SK-N-SH treated with all-trans-retinoic acid at 6 μM for 48 hours (cell line): ENCODE measurements at regions not wholly inside any gene's neighbourhood (a gene's known extent, or its start where the extent isn't known, plus 50 kb on each side); places are given as distances from the start of the nearest gene placed in this dataset.

Experiments used
- ATAC-seq: fragments of 200-7000 bp; cut with Tn5 transposase; 3 replicates; pipeline ENCODE4 v1.9.1; 2020; ENCODE audit warnings: mild to moderate bottlenecking, moderate library complexity
- ARNTL ChIP-seq: fragments of 450-650 bp; formaldehyde crosslinking; IDR thresholded peaks from 2 replicates; pipeline ENCODE4 v1.5.0; 2020; ENCODE audit warnings: low read depth, mild to moderate bottlenecking, moderate library complexity, borderline replicate concordance
- BACH2 ChIP-seq: fragments of 250-450 bp; sonication (Bioruptor Pico); IDR thresholded peaks from 2 replicates; pipeline ENCODE4 v1.9.0; 2021; ENCODE audit warnings: mild to moderate bottlenecking, borderline replicate concordance
- CSDC2 ChIP-seq: fragments of 250-450 bp; sonication (Bioruptor Pico); IDR thresholded peaks from 2 replicates; pipeline ENCODE4 v1.5.0; 2020; ENCODE audit warnings: mild to moderate bottlenecking, moderate library complexity
- ESRRG ChIP-seq: fragments of 250-450 bp; sonication (Bioruptor Pico); IDR thresholded peaks from 2 replicates; pipeline ENCODE4 v1.6.1; 2021; ENCODE audit warnings: mild to moderate bottlenecking
- GLIS3 ChIP-seq: fragments of 250-450 bp; sonication (Bioruptor Pico); IDR thresholded peaks from 2 replicates; pipeline ENCODE4 v1.5.0; 2020; ENCODE audit warnings: mild to moderate bottlenecking, moderate library complexity
- ISL1 ChIP-seq: fragments of 250-450 bp; sonication (Bioruptor Pico); IDR thresholded peaks from 2 replicates; pipeline ENCODE4 v2.1.2; 2022; ENCODE audit warnings: mild to moderate bottlenecking, moderate library complexity
- OSR1 ChIP-seq: fragments of 250-450 bp; sonication (Bioruptor Pico); IDR thresholded peaks from 2 replicates; pipeline ENCODE4 v1.8.0; 2022; ENCODE audit warnings: moderate library complexity, mild to moderate bottlenecking, inconsistent platforms
- PPARA ChIP-seq: fragments of 250-450 bp; sonication (Bioruptor Pico); IDR thresholded peaks from 2 replicates; pipeline ENCODE4 v1.5.0; 2020; ENCODE audit warnings: mild to moderate bottlenecking, borderline replicate concordance
- RARB ChIP-seq: fragments of 250-450 bp; sonication (Bioruptor Pico); IDR thresholded peaks from 2 replicates; pipeline ENCODE4 v1.8.0; 2021; ENCODE audit warnings: mild to moderate bottlenecking, moderate library complexity
- SNAI2 ChIP-seq: fragments of 250-450 bp; sonication (Bioruptor Pico); IDR thresholded peaks from 2 replicates; pipeline ENCODE4 v1.5.0; 2020; ENCODE audit warnings: mild to moderate bottlenecking, moderate library complexity
- TOX ChIP-seq: fragments of 250-450 bp; sonication (Bioruptor Pico); IDR thresholded peaks from 2 replicates; pipeline ENCODE4 v1.8.0; 2021; ENCODE audit warnings: mild to moderate bottlenecking, moderate library complexity, borderline replicate concordance
- ZC3H10 ChIP-seq: fragments of 250-450 bp; sonication (Bioruptor Pico); IDR thresholded peaks from 2 replicates; pipeline ENCODE4 v1.5.1; 2021; ENCODE audit warnings: mild to moderate bottlenecking, moderate library complexity
- ZFP30 ChIP-seq: fragments of 450-650 bp; formaldehyde crosslinking; IDR thresholded peaks from 2 replicates; pipeline ENCODE4 v1.5.0; 2022; ENCODE audit warnings: mild to moderate bottlenecking, moderate library complexity
- ZNF565 ChIP-seq: fragments of 450-650 bp; formaldehyde crosslinking; conservative IDR thresholded peaks from 2 replicates; pipeline ENCODE4 v1.5.0; 2020; ENCODE audit warnings: low read depth, mild to moderate bottlenecking, moderate library complexity
- ZNF70 ChIP-seq: fragments of 450-650 bp; formaldehyde crosslinking; IDR thresholded peaks from 2 replicates; pipeline ENCODE4 v1.5.0; 2020; ENCODE audit warnings: mild to moderate bottlenecking, moderate library complexity
- ZNF8 ChIP-seq: fragments of 450-650 bp; formaldehyde crosslinking; IDR thresholded peaks from 2 replicates; pipeline ENCODE4 v1.5.0; 2020; ENCODE audit warnings: mild to moderate bottlenecking, moderate library complexity
- TF ChIP-seq, protein P1 (sequence below): fragments of 250-450 bp; sonication (Bioruptor Pico); IDR thresholded peaks from 2 replicates; pipeline ENCODE4 v1.5.1; 2020; ENCODE audit warnings: low read depth, mild to moderate bottlenecking, moderate library complexity
- TF ChIP-seq, protein P2 (sequence below): fragments of 250-450 bp; sonication (Bioruptor Pico); IDR thresholded peaks from 2 replicates; pipeline ENCODE4 v1.5.1; 2021; ENCODE audit warnings: mild to moderate bottlenecking, moderate library complexity
- TF ChIP-seq, protein P3 (sequence below): fragments of 250-450 bp; sonication (Bioruptor Pico); IDR thresholded peaks from 2 replicates; pipeline ENCODE4 v1.8.0; 2021; ENCODE audit warnings: low read depth, mild to moderate bottlenecking, moderate library complexity, borderline replicate concordance
- TF ChIP-seq, protein P4 (sequence below): fragments of 250-450 bp; sonication (Bioruptor Pico); IDR thresholded peaks from 2 replicates; pipeline ENCODE4 v1.5.0; 2020; ENCODE audit warnings: mild to moderate bottlenecking, moderate library complexity

DNA sequence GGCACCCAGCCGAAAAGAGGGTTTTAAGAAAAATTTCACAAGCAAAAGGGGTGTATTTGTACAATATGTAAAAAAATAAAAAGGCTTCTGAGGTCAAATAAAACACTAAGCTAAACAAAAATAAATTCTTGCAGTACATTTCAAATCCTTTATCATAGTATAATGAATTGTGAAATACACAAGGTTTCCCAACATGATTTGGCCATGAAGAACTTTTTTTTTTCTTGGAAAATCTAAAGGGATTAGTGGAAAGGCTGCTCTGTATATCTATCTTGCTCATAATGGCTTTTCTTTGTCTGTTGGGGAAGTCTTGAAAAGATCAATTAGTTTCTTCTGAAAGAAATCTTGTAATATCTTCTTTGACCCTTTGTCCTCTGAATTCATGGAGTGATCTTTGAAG, 593.4 kb downstream of the PLPP3 start:
- no peak for ATAC-seq
- TF ChIP-seq, protein P1, sequence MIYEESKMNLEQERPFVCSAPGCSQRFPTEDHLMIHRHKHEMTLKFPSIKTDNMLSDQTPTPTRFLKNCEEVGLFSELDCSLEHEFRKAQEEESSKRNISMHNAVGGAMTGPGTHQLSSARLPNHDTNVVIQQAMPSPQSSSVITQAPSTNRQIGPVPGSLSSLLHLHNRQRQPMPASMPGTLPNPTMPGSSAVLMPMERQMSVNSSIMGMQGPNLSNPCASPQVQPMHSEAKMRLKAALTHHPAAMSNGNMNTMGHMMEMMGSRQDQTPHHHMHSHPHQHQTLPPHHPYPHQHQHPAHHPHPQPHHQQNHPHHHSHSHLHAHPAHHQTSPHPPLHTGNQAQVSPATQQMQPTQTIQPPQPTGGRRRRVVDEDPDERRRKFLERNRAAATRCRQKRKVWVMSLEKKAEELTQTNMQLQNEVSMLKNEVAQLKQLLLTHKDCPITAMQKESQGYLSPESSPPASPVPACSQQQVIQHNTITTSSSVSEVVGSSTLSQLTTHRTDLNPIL (CRISPR knock-in tag): no peak
- TF ChIP-seq, protein P2, sequence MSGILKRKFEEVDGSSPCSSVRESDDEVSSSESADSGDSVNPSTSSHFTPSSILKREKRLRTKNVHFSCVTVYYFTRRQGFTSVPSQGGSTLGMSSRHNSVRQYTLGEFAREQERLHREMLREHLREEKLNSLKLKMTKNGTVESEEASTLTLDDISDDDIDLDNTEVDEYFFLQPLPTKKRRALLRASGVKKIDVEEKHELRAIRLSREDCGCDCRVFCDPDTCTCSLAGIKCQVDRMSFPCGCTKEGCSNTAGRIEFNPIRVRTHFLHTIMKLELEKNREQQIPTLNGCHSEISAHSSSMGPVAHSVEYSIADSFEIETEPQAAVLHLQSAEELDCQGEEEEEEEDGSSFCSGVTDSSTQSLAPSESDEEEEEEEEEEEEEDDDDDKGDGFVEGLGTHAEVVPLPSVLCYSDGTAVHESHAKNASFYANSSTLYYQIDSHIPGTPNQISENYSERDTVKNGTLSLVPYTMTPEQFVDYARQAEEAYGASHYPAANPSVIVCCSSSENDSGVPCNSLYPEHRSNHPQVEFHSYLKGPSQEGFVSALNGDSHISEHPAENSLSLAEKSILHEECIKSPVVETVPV: no peak
- TF ChIP-seq ZC3H10 (CRISPR knock-in tag) (no peak), RARB (CRISPR knock-in tag) (no peak), ZFP30 (CRISPR knock-in tag) (no peak), ESRRG (CRISPR knock-in tag) (no peak), ZNF8 (CRISPR knock-in tag) (no peak)
- TF ChIP-seq, protein P3, sequence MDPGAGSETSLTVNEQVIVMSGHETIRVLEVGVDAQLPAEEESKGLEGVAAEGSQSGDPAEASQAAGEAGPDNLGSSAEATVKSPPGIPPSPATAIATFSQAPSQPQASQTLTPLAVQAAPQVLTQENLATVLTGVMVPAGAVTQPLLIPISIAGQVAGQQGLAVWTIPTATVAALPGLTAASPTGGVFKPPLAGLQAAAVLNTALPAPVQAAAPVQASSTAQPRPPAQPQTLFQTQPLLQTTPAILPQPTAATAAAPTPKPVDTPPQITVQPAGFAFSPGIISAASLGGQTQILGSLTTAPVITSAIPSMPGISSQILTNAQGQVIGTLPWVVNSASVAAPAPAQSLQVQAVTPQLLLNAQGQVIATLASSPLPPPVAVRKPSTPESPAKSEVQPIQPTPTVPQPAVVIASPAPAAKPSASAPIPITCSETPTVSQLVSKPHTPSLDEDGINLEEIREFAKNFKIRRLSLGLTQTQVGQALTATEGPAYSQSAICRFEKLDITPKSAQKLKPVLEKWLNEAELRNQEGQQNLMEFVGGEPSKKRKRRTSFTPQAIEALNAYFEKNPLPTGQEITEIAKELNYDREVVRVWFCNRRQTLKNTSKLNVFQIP (CRISPR knock-in tag): no peak

DNA sequence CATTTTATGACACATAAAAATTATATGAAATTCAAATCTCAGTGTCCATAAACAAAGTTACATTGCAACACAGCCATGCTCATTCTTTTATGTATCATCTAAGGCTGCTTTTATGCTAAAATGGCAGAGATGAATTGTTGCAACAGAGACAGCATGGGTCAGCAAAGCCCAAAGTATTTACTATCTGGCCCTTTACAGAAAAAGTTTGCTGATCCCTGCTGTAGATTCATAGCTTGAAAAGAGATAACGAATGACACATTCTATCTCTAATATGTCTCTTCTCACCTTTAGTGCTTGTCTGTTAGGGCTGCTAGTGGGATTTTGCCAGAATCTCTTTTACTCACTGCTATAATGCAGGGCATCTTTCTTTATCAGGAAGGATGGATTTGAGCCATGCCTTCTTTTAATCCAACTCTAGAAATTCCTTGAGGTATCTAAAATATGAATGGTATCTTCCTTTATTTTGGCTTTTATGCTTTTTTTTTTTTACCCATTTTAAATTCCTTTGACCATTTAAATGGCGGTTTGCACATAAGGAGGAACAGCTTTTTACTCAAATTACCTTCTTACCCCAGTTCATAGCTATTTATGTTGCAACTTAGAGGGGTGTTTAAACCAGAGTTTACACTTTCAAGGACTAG, 598.2 kb downstream of the PLPP3 start:
- TF ChIP-seq ZNF70 (no peak), ISL1 (CRISPR knock-in tag) (peak; percentile 29; the same call in 1 of the 2 replicates)
- ATAC-seq: no peak; the same call in 2 of the 3 replicates

DNA sequence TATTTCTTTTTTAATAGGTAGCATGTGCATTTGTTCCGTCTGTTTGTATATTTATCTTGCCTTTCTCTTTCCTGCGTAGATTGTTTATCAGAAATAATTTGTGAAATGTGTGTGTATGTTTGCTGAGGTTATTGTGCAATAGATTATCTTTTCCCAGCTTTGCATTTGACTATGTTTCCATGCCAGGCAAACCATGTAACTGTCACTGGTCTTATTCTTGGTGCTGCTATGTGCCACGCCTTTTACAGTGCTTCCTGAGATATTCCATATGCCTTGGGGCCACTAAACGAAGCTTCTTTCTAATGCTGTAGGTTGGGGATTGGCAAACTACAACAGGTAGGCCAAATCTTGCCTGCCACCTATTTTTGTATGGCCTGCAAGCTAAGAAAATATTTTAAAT, 598.8 kb downstream of the PLPP3 start:
- no peak for ATAC-seq
- TF ChIP-seq ARNTL (CRISPR knock-in tag) (no peak), CSDC2 (CRISPR knock-in tag) (no peak), ZNF8 (CRISPR knock-in tag) (no peak), ZFP30 (CRISPR knock-in tag) (no peak), TOX (no peak), ZC3H10 (CRISPR knock-in tag) (no peak), PPARA (CRISPR knock-in tag) (no peak), OSR1 (no peak)
- TF ChIP-seq, protein P1 (CRISPR knock-in tag): no peak
- TF ChIP-seq, protein P2: no peak

DNA sequence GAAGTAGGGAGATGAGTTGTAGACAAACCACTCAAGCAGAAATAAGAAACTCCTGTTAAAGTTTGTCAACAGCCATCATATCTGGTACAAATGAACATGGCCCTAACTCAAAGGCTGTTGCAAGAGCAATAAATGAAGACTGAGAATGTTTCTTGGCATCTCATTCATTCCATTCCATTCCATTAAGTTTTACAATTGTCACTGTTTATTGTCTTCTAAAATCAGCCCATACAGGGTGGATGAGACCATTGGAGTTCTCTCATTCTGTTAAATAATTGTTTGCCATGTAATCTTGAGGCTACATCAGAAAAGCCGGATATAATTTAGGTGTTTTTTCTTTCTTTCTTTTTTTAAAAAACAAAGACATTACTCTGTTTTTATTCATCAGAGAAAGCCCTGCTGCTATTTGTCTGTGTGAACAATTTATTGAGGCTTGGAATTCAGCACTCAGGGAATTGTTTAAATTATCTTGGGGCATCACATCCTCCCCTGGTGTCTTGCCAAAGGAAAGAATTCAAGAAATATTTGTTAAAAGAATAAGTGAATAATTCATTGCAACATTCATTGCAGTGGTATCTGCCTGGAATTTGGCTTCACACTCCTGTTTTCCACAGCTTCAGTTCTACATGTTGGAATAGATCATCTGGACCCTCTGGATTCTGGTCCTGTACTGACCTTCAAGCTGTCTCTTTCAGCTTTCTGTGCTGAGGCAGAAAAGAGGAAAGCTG, 604.5 kb downstream of the PLPP3 start:
- ATAC-seq: peak; percentile 90
- TF ChIP-seq ZFP30 (CRISPR knock-in tag) (no peak), OSR1 (no peak), CSDC2 (CRISPR knock-in tag) (0 out of 2 replicates have a peak, but pooled peaks have one; percentile 44), ZNF8 (CRISPR knock-in tag) (no peak), GLIS3 (no peak), RARB (CRISPR knock-in tag) (no peak), ZNF565 (CRISPR knock-in tag) (no peak), SNAI2 (no peak), ARNTL (CRISPR knock-in tag) (no peak), ZC3H10 (CRISPR knock-in tag) (no peak), BACH2 (CRISPR knock-in tag) (no peak), ISL1 (CRISPR knock-in tag) (peak; percentile 93), ZNF70 (no peak)
- TF ChIP-seq, protein P4, sequence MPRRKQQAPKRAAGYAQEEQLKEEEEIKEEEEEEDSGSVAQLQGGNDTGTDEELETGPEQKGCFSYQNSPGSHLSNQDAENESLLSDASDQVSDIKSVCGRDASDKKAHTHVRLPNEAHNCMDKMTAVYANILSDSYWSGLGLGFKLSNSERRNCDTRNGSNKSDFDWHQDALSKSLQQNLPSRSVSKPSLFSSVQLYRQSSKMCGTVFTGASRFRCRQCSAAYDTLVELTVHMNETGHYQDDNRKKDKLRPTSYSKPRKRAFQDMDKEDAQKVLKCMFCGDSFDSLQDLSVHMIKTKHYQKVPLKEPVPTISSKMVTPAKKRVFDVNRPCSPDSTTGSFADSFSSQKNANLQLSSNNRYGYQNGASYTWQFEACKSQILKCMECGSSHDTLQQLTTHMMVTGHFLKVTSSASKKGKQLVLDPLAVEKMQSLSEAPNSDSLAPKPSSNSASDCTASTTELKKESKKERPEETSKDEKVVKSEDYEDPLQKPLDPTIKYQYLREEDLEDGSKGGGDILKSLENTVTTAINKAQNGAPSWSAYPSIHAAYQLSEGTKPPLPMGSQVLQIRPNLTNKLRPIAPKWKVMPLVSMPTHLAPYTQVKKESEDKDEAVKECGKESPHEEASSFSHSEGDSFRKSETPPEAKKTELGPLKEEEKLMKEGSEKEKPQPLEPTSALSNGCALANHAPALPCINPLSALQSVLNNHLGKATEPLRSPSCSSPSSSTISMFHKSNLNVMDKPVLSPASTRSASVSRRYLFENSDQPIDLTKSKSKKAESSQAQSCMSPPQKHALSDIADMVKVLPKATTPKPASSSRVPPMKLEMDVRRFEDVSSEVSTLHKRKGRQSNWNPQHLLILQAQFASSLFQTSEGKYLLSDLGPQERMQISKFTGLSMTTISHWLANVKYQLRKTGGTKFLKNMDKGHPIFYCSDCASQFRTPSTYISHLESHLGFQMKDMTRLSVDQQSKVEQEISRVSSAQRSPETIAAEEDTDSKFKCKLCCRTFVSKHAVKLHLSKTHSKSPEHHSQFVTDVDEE (CRISPR knock-in tag): no peak; the same call in 1 of the 2 replicates
- TF ChIP-seq, protein P2: no peak
- TF ChIP-seq, protein P1 (CRISPR knock-in tag): peak; percentile 40; the same call in 1 of the 2 replicates
